GM18502 (cell line): ENCODE measurements at regions not wholly inside any gene's neighbourhood (a gene's known extent, or its start where the extent isn't known, plus 50 kb on each side); places are given as distances from the start of the nearest gene placed in this dataset.

ENCODE experiments used
- ATAC-seq: cut with Tn5 transposase; IDR thresholded peaks from one replicate; pipeline ENCODE4 v1.9.1; 2021; ENCODE audit warnings: mild to moderate bottlenecking; ENCODE audit not compliant: unreplicated experiment, poor library complexity

GRCh38 chr3:43159131-43159875 lies 53.4 kb upstream of the POMGNT2 start:
- no peak for ATAC-seq

DNA sequence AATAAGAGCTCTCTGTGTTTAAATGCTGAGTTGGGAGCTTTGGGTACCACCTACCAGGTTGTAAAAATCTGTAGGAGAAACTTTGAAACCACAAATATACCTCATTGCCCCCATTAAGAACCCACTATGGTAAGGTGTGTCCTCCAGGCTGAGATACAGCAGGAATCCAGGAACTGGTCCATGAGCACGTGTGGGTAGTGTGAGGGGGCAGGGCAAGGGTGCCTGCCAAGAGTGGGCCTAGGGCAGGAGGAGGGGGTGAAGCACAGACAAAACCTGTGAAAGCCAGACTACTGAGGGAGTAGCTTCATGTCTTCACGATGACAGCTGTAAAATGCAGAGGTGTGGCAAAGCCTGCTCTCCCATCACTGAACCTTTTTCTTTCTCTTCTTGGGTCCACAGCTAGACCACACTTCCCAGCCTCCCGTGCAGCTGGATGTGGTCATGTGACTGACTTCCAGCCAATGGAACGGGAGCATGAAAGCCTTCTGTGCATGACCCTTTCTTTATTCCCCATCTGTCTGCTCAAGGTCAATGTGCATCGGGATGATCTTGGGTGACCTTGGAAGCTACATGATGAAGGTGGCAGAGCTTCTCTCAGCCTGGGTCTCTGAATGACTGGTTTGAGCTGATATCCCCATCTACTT lies 51.1 kb upstream of the POMGNT2 start:
- no peak for ATAC-seq

- ATAC-seq: no peak
Observed at GRCh38 chr3:43155464-43156121, 49.7 kb upstream of the POMGNT2 start.
